ENCODE measurements at regions not wholly inside any gene's neighbourhood (a gene's known extent, or its start where the extent isn't known, plus 50 kb on each side); places are given as distances from the start of the nearest gene placed in this dataset.

GRCh38 chr3:13266005-13266404, 154.1 kb downstream of the NUP210 start:
- no peak for DNase-seq

GRCh38 chr3:13265507-13265906, 154.6 kb downstream of the NUP210 start:
- no peak for DNase-seq

DNA sequence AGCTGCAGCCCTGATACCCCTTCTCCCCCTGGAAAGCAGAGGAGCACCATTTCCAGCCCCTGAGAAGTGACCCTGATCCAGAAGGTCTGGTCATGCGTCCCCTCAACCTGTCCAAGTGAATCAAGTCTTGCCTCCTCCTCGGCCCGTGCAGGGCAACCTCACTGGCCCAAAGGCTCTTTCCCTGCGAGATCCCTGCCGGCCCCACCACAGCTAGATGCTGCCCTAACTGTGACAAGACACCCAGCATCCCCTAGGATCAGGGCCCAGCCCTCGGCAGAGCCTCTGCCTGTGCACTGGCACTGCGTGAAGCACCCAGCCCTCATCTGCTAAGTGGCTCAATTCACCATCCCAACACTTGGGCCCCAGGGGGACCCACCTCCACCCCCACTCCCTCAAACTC, 155.1 kb downstream of the NUP210 start:
- no peak for DNase-seq

DNA sequence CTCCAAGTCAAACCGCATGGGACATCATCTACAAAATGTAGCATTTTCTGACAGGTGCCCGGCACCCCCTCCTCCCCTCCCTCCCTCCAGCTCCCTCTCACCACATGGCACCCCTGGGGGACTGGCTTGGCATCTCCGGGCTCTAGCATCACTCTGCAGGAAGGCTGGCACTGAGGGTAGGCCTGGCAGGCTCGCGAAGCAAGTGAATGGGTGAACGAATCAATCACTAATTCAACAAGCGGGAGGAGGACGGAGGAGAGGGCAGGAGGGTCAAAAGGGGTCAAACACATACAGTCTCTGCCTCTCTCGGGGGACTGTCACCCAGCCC, 155.7 kb downstream of the NUP210 start:
- DNase-seq = no peak

GRCh38 chr3:13263770-13264467, 156.2 kb downstream of the NUP210 start:
- no peak for DNase-seq

DNA sequence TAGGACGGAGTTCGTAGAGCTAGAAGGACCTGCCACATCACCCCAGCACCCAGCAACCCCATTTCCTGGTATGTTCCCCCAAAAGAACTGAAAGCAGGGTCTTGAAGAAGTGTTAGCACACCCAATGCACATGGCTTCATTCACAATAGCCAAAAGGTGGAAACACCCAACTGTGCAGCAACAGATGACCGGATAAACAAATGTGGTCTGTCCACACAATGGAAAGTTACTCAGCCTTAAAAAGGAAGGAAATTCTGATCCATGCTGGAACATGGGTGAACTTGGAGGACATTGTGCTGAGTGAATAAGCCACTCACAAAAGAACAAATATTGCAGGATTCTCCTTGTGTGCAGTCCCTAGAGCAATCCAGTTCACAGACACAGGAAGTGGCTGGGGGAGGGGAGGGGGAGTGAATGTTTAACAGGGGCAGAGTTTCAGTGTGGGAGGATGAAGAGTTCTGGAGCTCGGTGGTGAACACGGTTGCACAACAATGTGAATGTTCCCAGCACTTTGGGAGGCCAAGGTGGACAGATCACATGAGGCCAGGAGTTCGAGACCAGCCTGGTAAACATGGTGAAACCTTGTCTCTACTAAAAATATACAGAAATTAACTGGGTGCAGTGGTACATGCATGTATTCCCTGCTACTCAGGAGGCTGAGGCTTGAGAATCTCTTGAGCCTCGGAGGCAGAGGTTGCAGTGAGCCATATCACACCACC, 157.5 kb downstream of the NUP210 start:
- DNase-seq = no peak

DNA sequence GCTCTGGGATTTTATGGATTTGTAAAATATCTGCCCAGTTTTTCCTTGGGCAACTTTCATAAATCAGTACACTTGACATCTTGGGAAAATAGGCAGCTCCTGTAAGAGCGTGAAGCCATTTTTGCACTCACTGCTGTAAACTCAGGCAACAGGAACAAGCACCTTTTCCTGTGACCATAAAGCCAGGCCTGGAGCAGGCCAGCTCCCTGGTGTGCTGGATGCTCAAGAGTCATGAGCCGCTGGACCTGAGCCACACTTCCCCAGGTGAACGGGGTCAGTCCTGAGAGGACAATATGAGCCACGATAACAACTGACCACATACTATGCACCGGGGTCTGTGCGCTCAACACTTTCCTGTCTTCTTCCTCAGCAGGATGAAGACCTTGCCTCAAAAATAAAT, 158.2 kb downstream of the NUP210 start:
- no peak for DNase-seq

- no peak for DNase-seq
These were observed 158.9 kb downstream of the NUP210 start for GRCh38 chr3:13261104-13261830.

- DNase-seq = no peak
These were observed 159.6 kb downstream of the NUP210 start for GRCh38 chr3:13260259-13261103.

DNA sequence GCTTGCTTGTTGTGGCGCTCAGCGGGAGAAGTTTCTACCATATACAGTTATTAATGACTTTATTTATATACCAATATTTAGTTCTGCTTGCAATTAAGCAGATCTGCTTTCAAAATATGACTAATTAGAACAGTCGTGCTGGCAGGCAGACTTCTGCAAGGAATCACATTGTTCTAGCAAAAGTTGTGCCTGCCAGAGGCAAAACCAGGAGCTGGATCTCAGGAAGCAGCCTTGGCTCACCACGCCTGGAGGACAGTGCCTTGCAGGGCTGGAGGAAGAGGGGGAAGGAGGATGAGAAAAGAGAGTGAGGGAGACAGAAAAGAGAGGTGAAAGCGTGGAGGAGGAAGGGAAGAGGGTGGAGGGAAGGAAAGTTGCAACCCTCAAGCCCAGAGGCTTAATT, 160.3 kb downstream of the NUP210 start:
- DNase-seq = no peak

GRCh38 chr3:13258986-13259514, 161.1 kb downstream of the NUP210 start:
- DNase-seq = no peak

- DNase-seq = no peak
These were observed 161.8 kb downstream of the NUP210 start for GRCh38 chr3:13258280-13258679.

DNA sequence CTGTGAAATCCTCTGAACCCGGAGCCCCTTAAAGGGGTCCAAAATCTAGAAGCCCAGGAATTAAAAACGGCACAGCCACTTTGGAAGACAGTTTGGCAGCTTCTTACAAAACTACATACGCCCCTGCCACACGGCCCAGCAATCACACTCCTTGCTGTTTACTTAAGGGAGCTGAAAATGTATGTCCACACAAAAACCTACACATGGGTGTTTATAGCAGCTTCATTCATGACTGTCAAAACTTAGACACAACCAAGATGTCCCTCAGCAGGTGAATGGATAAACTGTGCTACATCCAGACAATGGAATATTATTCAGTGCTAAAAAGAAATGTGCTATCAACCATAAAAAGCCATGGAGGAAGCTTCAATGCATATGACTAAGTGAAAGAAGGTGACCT, 162.5 kb downstream of the NUP210 start:
- no peak for DNase-seq

DNA sequence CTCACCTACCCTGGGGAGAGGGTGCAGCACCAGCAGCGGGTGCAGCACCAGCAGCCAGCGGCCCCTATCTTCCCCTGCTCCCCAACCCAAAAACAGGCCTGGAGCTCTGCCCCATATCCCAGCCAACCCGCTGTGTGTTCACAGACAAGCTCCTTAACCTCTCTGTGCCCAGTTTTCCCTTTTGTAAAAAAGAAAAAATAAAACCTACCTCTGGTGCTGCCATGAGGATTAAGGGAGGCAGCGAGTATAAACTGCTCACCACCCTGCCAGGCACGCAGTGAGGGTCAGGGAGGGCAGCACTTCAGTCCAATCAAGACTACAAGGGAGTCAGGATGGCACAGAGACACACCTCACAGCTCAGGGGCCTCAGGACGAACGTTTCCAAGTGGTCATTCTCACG, 163.3 kb downstream of the NUP210 start:
- no peak for DNase-seq

DNA sequence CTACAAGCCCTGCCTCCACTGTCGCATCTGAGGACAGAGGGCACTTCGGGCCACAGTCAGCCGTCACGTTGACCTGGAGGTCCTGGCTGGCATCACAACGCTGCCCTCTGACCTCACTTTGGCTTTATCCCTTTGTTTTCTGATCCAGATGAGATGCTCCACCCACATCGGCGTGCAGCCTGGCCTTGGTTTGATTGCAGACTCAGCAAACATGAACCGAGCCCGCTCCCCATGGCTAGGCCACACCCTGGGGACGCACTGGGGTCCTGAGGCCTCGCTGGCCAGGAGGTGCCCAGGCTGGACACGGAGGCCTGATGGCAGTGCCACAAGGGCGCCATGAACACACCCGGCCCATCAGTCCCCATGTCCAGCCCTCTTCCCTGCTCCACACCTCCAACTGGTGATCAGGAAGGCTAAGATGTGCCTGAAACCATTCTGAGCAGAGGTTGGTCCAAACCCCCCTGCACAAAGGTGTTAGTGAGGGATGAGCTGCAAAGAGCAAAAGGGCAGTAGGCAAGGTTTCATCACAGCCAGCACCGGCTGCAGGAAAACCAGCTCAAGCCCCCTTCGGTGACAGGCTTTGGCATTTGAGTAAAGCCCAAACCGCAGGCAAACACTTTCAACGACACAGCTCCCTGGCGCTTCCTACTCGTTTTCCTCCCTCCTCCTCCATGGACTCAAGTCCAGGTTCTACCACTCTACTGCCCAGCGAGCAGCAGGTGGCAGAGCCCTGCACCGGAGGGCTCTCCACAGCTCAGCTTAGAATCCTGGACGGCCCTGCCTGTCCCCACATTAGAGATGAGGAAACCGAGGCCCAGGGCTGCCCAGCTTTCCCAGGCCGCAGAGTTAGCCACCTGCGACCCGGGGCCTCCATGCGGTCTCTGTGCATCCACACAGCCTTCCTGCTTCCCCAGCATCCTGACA, 165.8 kb downstream of the NUP210 start:
- DNase-seq = no peak

GRCh38 chr3:13253208-13253937, 166.7 kb downstream of the NUP210 start:
- DNase-seq = no peak

DNA sequence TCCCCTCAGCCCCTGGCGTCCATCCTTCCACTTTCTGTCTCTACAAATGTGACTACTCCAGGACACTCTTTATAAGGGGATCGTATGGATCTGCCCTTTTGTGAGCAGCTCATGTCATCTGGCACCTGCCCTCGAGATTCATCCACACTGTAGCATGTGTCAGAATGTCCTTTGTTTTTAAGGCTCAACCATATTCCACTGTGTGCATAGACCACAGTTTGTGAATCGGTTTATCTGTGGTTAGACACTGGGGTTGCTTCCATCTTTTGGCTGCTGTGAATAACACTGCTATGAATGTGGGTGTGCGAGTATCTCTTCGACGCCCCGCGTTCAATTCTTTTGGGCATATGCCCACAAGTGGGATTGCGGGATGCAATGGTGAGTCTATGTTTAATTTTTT, 167.9 kb downstream of the NUP210 start:
- DNase-seq = no peak

GRCh38 chr3:13251166-13251903, 168.8 kb downstream of the NUP210 start:
- no peak for DNase-seq

GRCh38 chr3:13249664-13250390, 170.3 kb downstream of the NUP210 start:
- DNase-seq = no peak

GRCh38 chr3:13248640-13249039, 171.5 kb downstream of the NUP210 start:
- no peak for DNase-seq

All from activated effector memory CD4-positive, alpha-beta T cell treated with Interleukin-2 at 50 U/mL for 16 hours (primary cell).